ENCODE measurements at regions not wholly inside any gene's neighbourhood (a gene's known extent, or its start where the extent isn't known, plus 50 kb on each side); places are given as distances from the start of the nearest gene placed in this dataset.

DNA sequence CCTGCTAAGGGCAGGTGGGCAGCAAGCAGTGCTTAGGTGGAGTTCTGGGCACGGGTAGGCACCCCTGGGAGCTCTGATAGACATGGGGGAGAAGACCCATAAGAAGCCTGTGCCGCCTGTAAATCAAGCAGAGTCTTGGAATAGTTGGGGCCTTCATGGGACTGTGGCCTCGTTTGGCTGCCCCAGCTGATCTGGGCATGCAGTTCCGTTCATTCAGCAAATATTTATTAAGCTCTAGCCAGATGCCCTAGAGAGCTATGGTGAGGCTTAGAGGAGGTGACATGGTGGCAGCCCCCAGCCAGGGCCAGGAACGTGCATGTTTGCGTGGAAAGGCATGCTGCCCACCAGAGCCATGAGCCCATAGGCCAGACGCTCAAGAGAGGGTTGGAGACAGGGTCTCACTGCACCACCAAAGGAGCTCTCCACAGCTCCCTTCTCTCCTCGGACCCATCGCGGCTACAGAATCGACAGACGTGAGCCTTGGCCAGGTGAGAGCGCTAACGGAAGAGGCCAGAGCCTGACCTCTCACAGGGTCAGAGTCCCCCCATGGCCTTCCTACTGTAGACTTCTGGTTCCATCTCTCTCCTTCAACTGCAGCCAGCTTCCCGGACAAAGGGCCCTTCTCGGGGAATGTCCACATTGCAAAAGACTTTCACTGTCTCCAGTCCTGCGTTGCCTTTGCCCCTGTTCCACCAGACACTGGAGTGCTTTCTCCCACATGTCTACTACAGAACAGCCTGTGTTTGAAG is 135.7 kb downstream of the INHBB start (continued):
- no peak for TF ChIP-seq CREM (IDR thresholded peaks at IDR 0.05)
- TF ChIP-seq CREM (CRISPR knock-in tag; IDR thresholded peaks at IDR 0.05), result no peak
- TF ChIP-seq SOX5 (CRISPR knock-in tag; IDR thresholded peaks at IDR 0.05; ENCODE audit: borderline replicate concordance), result peak; percentile 40; the same call in 1 of the 2 replicates
- TF ChIP-seq, protein P1, sequence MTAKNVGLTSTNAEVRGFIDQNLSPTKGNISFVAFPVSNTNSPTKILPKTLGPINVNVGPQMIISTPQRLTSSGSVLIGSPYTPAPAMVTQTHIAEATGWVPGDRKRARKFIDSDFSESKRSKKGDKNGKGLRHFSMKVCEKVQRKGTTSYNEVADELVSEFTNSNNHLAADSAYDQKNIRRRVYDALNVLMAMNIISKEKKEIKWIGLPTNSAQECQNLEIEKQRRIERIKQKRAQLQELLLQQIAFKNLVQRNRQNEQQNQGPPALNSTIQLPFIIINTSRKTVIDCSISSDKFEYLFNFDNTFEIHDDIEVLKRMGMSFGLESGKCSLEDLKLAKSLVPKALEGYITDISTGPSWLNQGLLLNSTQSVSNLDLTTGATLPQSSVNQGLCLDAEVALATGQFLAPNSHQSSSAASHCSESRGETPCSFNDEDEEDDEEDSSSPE (CRISPR knock-in tag; IDR thresholded peaks at IDR 0.05), result 0 out of 2 replicates have a peak, but pooled peaks have one; percentile 21
- no peak for TF ChIP-seq FOXM1 (CRISPR knock-in tag; IDR thresholded peaks at IDR 0.05)
- TF ChIP-seq U2AF2 (IDR thresholded peaks at IDR 0.05; ENCODE audit: low read depth, low read length), result no peak
- TF ChIP-seq, protein P2, sequence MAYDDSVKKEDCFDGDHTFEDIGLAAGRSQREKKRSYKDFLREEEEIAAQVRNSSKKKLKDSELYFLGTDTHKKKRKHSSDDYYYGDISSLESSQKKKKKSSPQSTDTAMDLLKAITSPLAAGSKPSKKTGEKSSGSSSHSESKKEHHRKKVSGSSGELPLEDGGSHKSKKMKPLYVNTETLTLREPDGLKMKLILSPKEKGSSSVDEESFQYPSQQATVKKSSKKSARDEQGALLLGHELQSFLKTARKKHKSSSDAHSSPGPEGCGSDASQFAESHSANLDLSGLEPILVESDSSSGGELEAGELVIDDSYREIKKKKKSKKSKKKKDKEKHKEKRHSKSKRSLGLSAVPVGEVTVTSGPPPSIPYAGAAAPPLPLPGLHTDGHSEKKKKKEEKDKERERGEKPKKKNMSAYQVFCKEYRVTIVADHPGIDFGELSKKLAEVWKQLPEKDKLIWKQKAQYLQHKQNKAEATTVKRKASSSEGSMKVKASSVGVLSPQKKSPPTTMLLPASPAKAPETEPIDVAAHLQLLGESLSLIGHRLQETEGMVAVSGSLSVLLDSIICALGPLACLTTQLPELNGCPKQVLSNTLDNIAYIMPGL (CRISPR knock-in tag; IDR thresholded peaks at IDR 0.05; ENCODE audit: borderline replicate concordance in 1 of 2, low read depth in 1 of 2), result no peak
- no peak; the same call in 1 of the 2 replicates for TF ChIP-seq ZNF274 (CRISPR knock-in tag; IDR thresholded peaks at IDR 0.05)
- no peak for TF ChIP-seq AHR (CRISPR knock-in tag; IDR thresholded peaks at IDR 0.05)
- TF ChIP-seq RBM22 (optimal IDR thresholded peaks at IDR 0.05; ENCODE audit: low read length), result no peak
- peak; percentile 45; the same call in 1 of the 2 replicates for TF ChIP-seq ETV5 (CRISPR knock-in tag; IDR thresholded peaks at IDR 0.05; ENCODE audit: borderline replicate concordance)
- TF ChIP-seq, protein P3, sequence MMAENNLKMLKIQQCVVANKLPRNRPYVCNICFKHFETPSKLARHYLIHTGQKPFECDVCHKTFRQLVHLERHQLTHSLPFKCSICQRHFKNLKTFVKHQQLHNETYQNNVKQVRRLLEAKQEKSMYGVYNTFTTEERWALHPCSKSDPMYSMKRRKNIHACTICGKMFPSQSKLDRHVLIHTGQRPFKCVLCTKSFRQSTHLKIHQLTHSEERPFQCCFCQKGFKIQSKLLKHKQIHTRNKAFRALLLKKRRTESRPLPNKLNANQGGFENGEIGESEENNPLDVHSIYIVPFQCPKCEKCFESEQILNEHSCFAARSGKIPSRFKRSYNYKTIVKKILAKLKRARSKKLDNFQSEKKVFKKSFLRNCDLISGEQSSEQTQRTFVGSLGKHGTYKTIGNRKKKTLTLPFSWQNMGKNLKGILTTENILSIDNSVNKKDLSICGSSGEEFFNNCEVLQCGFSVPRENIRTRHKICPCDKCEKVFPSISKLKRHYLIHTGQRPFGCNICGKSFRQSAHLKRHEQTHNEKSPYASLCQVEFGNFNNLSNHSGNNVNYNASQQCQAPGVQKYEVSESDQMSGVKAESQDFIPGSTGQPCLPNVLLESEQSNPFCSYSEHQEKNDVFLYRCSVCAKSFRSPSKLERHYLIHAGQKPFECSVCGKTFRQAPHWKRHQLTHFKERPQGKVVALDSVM (CRISPR knock-in tag; IDR thresholded peaks at IDR 0.05), result no peak
- TF ChIP-seq ZNF331 (CRISPR knock-in tag; IDR thresholded peaks at IDR 0.05), result peak; percentile 22; the same call in 1 of the 2 replicates
- TF ChIP-seq GATAD2A (CRISPR knock-in tag; IDR thresholded peaks at IDR 0.05), result peak; percentile 56
- TF ChIP-seq, protein P4, sequence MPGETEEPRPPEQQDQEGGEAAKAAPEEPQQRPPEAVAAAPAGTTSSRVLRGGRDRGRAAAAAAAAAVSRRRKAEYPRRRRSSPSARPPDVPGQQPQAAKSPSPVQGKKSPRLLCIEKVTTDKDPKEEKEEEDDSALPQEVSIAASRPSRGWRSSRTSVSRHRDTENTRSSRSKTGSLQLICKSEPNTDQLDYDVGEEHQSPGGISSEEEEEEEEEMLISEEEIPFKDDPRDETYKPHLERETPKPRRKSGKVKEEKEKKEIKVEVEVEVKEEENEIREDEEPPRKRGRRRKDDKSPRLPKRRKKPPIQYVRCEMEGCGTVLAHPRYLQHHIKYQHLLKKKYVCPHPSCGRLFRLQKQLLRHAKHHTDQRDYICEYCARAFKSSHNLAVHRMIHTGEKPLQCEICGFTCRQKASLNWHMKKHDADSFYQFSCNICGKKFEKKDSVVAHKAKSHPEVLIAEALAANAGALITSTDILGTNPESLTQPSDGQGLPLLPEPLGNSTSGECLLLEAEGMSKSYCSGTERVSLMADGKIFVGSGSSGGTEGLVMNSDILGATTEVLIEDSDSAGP (CRISPR knock-in tag; IDR thresholded peaks at IDR 0.05; ENCODE audit: borderline replicate concordance), result peak; percentile 25; the same call in 1 of the 2 replicates
- 0 out of 2 replicates have a peak, but pooled peaks have one; percentile 54 for TF ChIP-seq ZNF746 (CRISPR knock-in tag; IDR thresholded peaks at IDR 0.05)
